Fibroblast of villous mesenchyme (primary cell): ENCODE measurements at regions not wholly inside any gene's neighbourhood (a gene's known extent, or its start where the extent isn't known, plus 50 kb on each side); places are given as distances from the start of the nearest gene placed in this dataset.

ENCODE experiments used
- DNase-seq: peaks from one replicate; pipeline ENCODE4 v3.0.0-alpha.2; 2010; ENCODE audit warnings: low read depth
- H3K4me3 ChIP-seq: 2 replicates; pipeline ENCODE4 v1.5.1; 2011; ENCODE audit warnings: low read depth, mild to moderate bottlenecking, low read length
- CTCF ChIP-seq: IDR thresholded peaks from 2 replicates; pipeline ENCODE4 v1.5.1; 2012; ENCODE audit warnings: low read depth, mild to moderate bottlenecking, low read length; ENCODE audit not compliant: insufficient read depth

- TF ChIP-seq CTCF = no peak
- peak; percentile 40 for DNase-seq
Measured at GRCh38 chr7:65251851-65252620, 121.6 kb upstream of the ZNF92 start.

GRCh38 chr7:65250697-65251395, 122.8 kb upstream of the ZNF92 start:
- DNase-seq = no peak
- H3K4me3 ChIP-seq = no peak overlapping the region
- no peak for TF ChIP-seq CTCF

More at GRCh38 chr7:65251851-65252620, 121.6 kb upstream of the ZNF92 start:
- peak overlapping the region; percentile 72 for H3K4me3 ChIP-seq

- no peak overlapping the region for H3K4me3 ChIP-seq
- TF ChIP-seq CTCF = no peak
- DNase-seq = no peak
Measured at GRCh38 chr7:65250216-65250615, 123.4 kb upstream of the ZNF92 start.

GRCh38 chr7:65247491-65247890, 126.2 kb upstream of the ZNF92 start:
- DNase-seq = no peak
- TF ChIP-seq CTCF = no peak

GRCh38 chr7:65239707-65240352, 133.8 kb upstream of the ZNF92 start:
- H3K4me3 ChIP-seq = peak overlapping the region; percentile 46
- no peak for TF ChIP-seq CTCF
- DNase-seq = no peak

More at GRCh38 chr7:65247491-65247890, 126.2 kb upstream of the ZNF92 start:
- H3K4me3 ChIP-seq = no peak overlapping the region

- no peak for DNase-seq
- no peak for TF ChIP-seq CTCF
- no peak overlapping the region for H3K4me3 ChIP-seq
Measured at GRCh38 chr7:65239324-65239706, 134.3 kb upstream of the ZNF92 start.
